ENCODE measurements at regions not wholly inside any gene's neighbourhood (a gene's known extent, or its start where the extent isn't known, plus 50 kb on each side); places are given as distances from the start of the nearest gene placed in this dataset.

GRCh38 chr2:41716497-41716896 is 331.3 kb upstream of the PKDCC start:
- no peak for TF ChIP-seq CTCF (IDR thresholded peaks at IDR 0.05; ENCODE audit: insufficient read depth, low read length)
- no peak for TF ChIP-seq REST (IDR thresholded peaks at IDR 0.05; ENCODE audit: insufficient replicate concordance, low read depth)
- no peak for TF ChIP-seq POLR2AphosphoS5 (IDR thresholded peaks at IDR 0.05; ENCODE audit: low read depth)
- no peak for TF ChIP-seq SPI1 (IDR thresholded peaks at IDR 0.05; ENCODE audit: borderline replicate concordance, low read depth)

Data from HL-60 (cell line).